NCI-H345 treated with DMSO at 0.1 percent for 48 hours (cell line): ENCODE measurements at regions not wholly inside any gene's neighbourhood (a gene's known extent, or its start where the extent isn't known, plus 50 kb on each side); places are given as distances from the start of the nearest gene placed in this dataset.

Experiments
- DNase-seq: peaks from one replicate; lab custom pipeline; 2025; ENCODE audit not compliant: unreplicated experiment; lab: John Stamatoyannopoulos, UW

GRCh38 chr5:42337143-42337542, 86.1 kb upstream of the GHR start:
- no peak for DNase-seq

GRCh38 chr5:42337607-42338006, 85.6 kb upstream of the GHR start:
- no peak for DNase-seq

- no peak for DNase-seq
Measured at GRCh38 chr5:42338136-42338535, 85.1 kb upstream of the GHR start.

GRCh38 chr5:42349163-42349562, 74.1 kb upstream of the GHR start:
- DNase-seq = no peak

- no peak for DNase-seq
Measured at GRCh38 chr5:42351956-42352355, 71.3 kb upstream of the GHR start.

GRCh38 chr5:42360056-42360455, 63.2 kb upstream of the GHR start:
- DNase-seq = no peak

GRCh38 chr5:42360616-42361314, 62.5 kb upstream of the GHR start:
- DNase-seq = no peak

- DNase-seq = no peak
Measured at GRCh38 chr5:42361315-42361688, 61.9 kb upstream of the GHR start.

GRCh38 chr5:42366051-42366450, 57.2 kb upstream of the GHR start:
- DNase-seq = no peak
